OCI-LY1 (cell line): ENCODE measurements at regions not wholly inside any gene's neighbourhood (a gene's known extent, or its start where the extent isn't known, plus 50 kb on each side); places are given as distances from the start of the nearest gene placed in this dataset.

Source experiments
- H2AFZ ChIP-seq: fragments of 200-600 bp; sonication (generic), shearing (Covaris generic); 2 replicates; pipeline ENCODE4 v1.6.0; 2014; ENCODE audit warnings: antibody characterized with exemption, mild to moderate bottlenecking, low read length
- H3F3A ChIP-seq: fragments of 200-600 bp; sonication (generic), shearing (Covaris generic); 2 replicates; pipeline ENCODE4 v1.6.0; 2014; ENCODE audit warnings: mild to moderate bottlenecking, antibody characterized with exemption, low read length, moderate library complexity; ENCODE audit not compliant: insufficient read depth
- H3K27ac ChIP-seq: fragments of 200-600 bp; sonication (generic); 2 replicates; pipeline ENCODE4 v1.5.1; 2014; ENCODE audit warnings: low read length, mixed run types, mild to moderate bottlenecking, low read depth; ENCODE audit not compliant: poor library complexity, severe bottlenecking
- H3K27me3 ChIP-seq: fragments of 200-600 bp; sonication (generic); 2 replicates; pipeline ENCODE4 v1.6.0; 2014; ENCODE audit warnings: antibody characterized with exemption, mild to moderate bottlenecking, low read length, moderate library complexity; ENCODE audit not compliant: insufficient read depth
- H3K36me3 ChIP-seq: fragments of 200-600 bp; sonication (generic); 2 replicates; pipeline ENCODE4 v1.6.1; 2014; ENCODE audit warnings: mild to moderate bottlenecking, antibody characterized with exemption, low read length, moderate library complexity, mixed read lengths; ENCODE audit not compliant: insufficient read depth
- H3K4me1 ChIP-seq: fragments of 200-600 bp; sonication (generic); 2 replicates; pipeline ENCODE4 v1.5.1; 2014; ENCODE audit warnings: mild to moderate bottlenecking, low read length, moderate library complexity; ENCODE audit not compliant: insufficient read depth, severe bottlenecking
- H3K4me2 ChIP-seq: fragments of 200-600 bp; sonication (generic), shearing (Covaris generic); 2 replicates; pipeline ENCODE4 v1.6.1; 2014; ENCODE audit warnings: low read length
- H3K4me3 ChIP-seq: fragments of 200-600 bp; sonication (generic); 2 replicates; pipeline ENCODE4 v1.5.1; 2014; ENCODE audit warnings: low read length, low read depth, mild to moderate bottlenecking, mixed read lengths; ENCODE audit not compliant: poor library complexity, severe bottlenecking
- H3K79me2 ChIP-seq: fragments of 200-600 bp; shearing (Covaris generic); 2 replicates; pipeline ENCODE4 v1.6.1; 2016; ENCODE audit warnings: mixed run types, low read length, mixed read lengths; ENCODE audit not compliant: insufficient read depth
- H3K9ac ChIP-seq: fragments of 200-600 bp; sonication (generic), shearing (Covaris generic); 2 replicates; pipeline ENCODE4 v1.6.1; 2014; ENCODE audit warnings: mild to moderate bottlenecking, low read length, mixed read lengths
- H3K9me2 ChIP-seq: fragments of 200-600 bp; sonication (generic), shearing (Covaris generic); 2 replicates; pipeline ENCODE4 v1.6.1; 2014; ENCODE audit warnings: low read depth, mild to moderate bottlenecking, low read length, mixed read lengths
- H3K9me3 ChIP-seq: fragments of 200-600 bp; shearing (Covaris generic); 2 replicates; pipeline ENCODE4 v1.6.1; 2014; ENCODE audit warnings: low read length, mixed read lengths
- H4K20me1 ChIP-seq: fragments of 200-600 bp; sonication (generic), shearing (Covaris generic); 2 replicates; pipeline ENCODE4 v1.6.0; 2016; ENCODE audit warnings: mild to moderate bottlenecking, low read length; ENCODE audit not compliant: insufficient read depth
- EZH2 ChIP-seq: fragments of 200-600 bp; sonication (generic), shearing (Covaris generic); IDR thresholded peaks from 2 replicates; pipeline ENCODE4 v1.8.0; 2017; ENCODE audit warnings: borderline replicate concordance, mixed run types, mild to moderate bottlenecking, antibody characterized with exemption, low read length, moderate library complexity, mixed read lengths
- TF ChIP-seq, protein P1 (sequence below): fragments of 200-600 bp; sonication (generic), shearing (Covaris generic); IDR thresholded peaks from 2 replicates; pipeline ENCODE4 v1.5.1; 2017; ENCODE audit warnings: mild to moderate bottlenecking, antibody characterized with exemption, low read length, moderate library complexity, mixed read lengths

DNA sequence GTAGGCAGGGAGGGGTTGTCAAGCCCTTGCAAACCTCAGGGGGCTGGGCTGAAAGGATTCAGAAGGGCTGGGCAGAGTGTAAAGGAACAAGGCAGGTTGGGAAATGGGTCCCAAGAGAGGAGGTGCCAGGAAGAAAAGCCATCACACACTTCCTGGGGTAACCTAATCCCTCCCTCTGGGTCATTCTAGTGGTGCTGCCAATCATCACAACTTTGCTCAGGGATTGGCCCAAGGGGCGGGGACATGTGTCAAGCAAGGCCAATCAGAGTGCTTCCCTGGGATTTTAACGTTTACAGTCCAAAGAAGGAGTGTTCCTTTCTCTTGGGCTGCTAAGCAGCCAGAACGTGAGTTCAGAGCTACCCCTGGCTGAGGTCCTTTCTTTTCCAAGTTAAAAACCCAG, 57.1 kb upstream of the NPTX2 start:
- Histone ChIP-seq H3K79me2 (no peaks in the 10 kb centered on the region), H3K4me3 (no peak overlapping the region), H3K9me3 (peaks cover 4% of the 10 kb centered on the region; the same call in 1 of the 2 replicates), H3K9me2 (no peaks in the 10 kb centered on the region), H2AFZ (no peak overlapping the region), H4K20me1 (no peaks in the 10 kb centered on the region), H3K36me3 (no peaks in the 10 kb centered on the region; the same call in 1 of the 2 replicates), H3K27ac (no peak overlapping the region), H3K4me2 (no peak overlapping the region), H3K27me3 (peaks cover 23% of the 10 kb centered on the region; the same call in 1 of the 2 replicates), H3K9ac (no peak overlapping the region), H3F3A (no peaks in the 10 kb centered on the region), H3K4me1 (no peaks in the 10 kb centered on the region)
- TF ChIP-seq, protein P1, sequence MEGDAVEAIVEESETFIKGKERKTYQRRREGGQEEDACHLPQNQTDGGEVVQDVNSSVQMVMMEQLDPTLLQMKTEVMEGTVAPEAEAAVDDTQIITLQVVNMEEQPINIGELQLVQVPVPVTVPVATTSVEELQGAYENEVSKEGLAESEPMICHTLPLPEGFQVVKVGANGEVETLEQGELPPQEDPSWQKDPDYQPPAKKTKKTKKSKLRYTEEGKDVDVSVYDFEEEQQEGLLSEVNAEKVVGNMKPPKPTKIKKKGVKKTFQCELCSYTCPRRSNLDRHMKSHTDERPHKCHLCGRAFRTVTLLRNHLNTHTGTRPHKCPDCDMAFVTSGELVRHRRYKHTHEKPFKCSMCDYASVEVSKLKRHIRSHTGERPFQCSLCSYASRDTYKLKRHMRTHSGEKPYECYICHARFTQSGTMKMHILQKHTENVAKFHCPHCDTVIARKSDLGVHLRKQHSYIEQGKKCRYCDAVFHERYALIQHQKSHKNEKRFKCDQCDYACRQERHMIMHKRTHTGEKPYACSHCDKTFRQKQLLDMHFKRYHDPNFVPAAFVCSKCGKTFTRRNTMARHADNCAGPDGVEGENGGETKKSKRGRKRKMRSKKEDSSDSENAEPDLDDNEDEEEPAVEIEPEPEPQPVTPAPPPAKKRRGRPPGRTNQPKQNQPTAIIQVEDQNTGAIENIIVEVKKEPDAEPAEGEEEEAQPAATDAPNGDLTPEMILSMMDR, result no peak
- TF ChIP-seq EZH2, result no peak

DNA sequence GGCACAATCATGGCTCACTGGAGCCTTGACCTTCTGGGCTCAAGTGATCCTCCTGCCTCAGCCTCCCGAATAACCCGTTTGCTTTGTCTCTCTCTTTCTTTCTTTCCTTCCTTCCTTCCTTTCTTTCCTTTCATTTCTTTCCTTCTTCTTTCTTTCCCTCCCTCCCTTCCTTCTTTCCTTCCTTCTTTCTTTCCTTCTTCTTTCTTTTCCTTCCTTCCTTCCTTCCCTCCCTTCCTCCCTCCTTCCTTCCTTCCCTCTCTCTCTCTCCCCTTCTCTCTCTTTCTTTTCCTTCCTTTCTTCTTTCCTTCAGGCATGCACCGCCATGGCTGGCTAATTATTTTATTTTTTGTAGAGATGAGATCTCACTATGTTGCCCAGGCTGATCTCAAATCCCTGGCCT, 57.9 kb upstream of the NPTX2 start:
- H3F3A ChIP-seq, result no peaks in the 10 kb centered on the region
- H3K79me2 ChIP-seq, result no peaks in the 10 kb centered on the region
- no peaks in the 10 kb centered on the region for H4K20me1 ChIP-seq
- H3K9me3 ChIP-seq, result peaks cover 4% of the 10 kb centered on the region; the same call in 1 of the 2 replicates
- no peaks in the 10 kb centered on the region; the same call in 1 of the 2 replicates for H3K36me3 ChIP-seq
- no peaks in the 10 kb centered on the region for H3K4me1 ChIP-seq
- no peak for TF ChIP-seq EZH2
- TF ChIP-seq, protein P1, result no peak
- no peak overlapping the region for H3K4me2 ChIP-seq
- no peak overlapping the region for H2AFZ ChIP-seq
- H3K4me3 ChIP-seq, result no peak overlapping the region
- H3K27ac ChIP-seq, result no peak overlapping the region
- peaks cover 16% of the 10 kb centered on the region; the same call in 1 of the 2 replicates for H3K27me3 ChIP-seq
- no peak overlapping the region for H3K9ac ChIP-seq
- H3K9me2 ChIP-seq, result no peaks in the 10 kb centered on the region

DNA sequence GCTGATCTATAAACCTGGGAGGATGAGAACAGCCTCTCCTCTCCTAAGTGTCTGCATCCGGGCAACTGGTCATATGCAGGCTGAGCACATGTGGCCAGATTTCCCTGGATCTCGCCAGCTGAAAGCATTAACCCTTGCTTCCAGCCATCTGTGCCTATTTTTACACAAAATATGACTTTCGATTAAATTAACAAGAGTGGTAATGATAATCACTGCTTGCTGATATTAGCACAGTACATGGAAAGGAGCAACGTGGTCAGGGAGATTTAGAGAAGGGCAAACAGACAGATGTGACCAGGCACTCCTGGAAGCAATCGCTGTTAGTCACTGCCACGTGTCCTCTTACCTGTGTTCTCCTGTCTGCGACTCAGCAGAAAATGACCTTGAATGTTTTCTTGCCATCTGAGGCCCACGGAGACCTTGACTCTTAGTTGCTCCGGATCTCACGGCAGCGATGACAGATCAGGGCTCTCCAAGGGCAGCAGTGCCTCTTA, 59.5 kb upstream of the NPTX2 start:
- no peak overlapping the region for H3K4me2 ChIP-seq

More for the DNA sequence above, 59.5 kb upstream of the NPTX2 start:
- Histone ChIP-seq H3K4me1 (peaks cover 4% of the 10 kb centered on the region), H3K36me3 (no peaks in the 10 kb centered on the region; the same call in 1 of the 2 replicates), H3F3A (no peaks in the 10 kb centered on the region), H2AFZ (no peak overlapping the region), H3K27ac (no peak overlapping the region), H3K79me2 (no peaks in the 10 kb centered on the region), H3K9ac (no peak overlapping the region), H3K4me3 (no peak overlapping the region), H4K20me1 (no peaks in the 10 kb centered on the region), H3K27me3 (peaks cover 12% of the 10 kb centered on the region; the same call in 1 of the 2 replicates), H3K9me3 (peaks cover 4% of the 10 kb centered on the region; the same call in 1 of the 2 replicates), H3K9me2 (no peaks in the 10 kb centered on the region)
- no peak for TF ChIP-seq EZH2
- TF ChIP-seq, protein P1, result no peak
